ENCODE measurements at regions not wholly inside any gene's neighbourhood (a gene's known extent, or its start where the extent isn't known, plus 50 kb on each side); places are given as distances from the start of the nearest gene placed in this dataset.
"Not testable (repeated sequence)": the region's sequence is repeated elsewhere in the genome, so short reads cannot be mapped to it uniquely, and the experiment has no call there.

DNA sequence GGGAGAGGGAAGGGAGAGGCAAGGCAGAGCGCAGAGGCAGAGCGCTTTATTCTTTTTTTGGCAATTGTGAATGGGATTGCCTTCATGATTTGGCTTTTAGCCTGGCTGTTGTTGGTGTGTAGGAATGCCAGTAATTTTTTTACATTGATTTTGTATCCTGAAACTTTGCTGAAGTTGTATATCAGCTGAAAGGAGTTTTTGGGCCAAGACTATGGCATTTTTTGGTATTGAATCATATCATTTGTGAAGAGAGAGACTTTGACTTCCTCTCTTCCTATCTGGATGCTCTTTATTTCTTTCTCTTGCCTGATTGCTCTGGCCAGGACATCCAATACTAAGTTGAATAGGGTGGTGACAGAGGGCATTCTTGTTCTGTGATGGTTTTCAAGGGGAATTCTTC, 291.3 kb downstream of the REEP3 start:
- H3K27ac ChIP-seq, result no peak overlapping the region
- TF ChIP-seq, protein P1, sequence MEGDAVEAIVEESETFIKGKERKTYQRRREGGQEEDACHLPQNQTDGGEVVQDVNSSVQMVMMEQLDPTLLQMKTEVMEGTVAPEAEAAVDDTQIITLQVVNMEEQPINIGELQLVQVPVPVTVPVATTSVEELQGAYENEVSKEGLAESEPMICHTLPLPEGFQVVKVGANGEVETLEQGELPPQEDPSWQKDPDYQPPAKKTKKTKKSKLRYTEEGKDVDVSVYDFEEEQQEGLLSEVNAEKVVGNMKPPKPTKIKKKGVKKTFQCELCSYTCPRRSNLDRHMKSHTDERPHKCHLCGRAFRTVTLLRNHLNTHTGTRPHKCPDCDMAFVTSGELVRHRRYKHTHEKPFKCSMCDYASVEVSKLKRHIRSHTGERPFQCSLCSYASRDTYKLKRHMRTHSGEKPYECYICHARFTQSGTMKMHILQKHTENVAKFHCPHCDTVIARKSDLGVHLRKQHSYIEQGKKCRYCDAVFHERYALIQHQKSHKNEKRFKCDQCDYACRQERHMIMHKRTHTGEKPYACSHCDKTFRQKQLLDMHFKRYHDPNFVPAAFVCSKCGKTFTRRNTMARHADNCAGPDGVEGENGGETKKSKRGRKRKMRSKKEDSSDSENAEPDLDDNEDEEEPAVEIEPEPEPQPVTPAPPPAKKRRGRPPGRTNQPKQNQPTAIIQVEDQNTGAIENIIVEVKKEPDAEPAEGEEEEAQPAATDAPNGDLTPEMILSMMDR (conservative IDR thresholded peaks at IDR 0.05), result no peak

DNA sequence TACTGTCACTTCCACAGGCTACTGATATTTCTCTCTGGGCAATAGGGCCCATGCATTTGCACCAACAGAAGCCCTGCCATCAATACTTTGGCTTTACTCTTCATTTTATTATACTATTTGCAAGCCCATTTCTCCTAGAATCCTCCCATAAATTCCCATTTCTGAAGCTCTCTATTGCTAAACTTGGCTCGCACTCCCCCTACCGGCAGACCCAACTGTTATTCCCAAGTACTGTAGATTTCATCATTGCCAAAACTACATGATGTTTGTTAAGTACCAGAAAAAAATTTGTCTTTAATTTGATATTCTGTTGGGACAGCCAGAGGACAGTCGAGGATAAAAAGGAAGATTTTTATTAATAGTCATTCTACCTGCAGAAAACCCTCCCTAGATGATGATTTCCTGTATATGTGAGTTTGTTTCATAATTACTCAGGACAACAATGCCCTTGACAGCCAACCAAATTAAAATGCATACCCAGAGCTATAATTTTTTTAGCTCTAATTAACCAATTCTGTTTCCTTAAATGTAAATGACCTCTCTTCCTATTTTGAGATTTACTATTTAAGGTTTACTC, 298.6 kb downstream of the REEP3 start:
- TF ChIP-seq, protein P1 (conservative IDR thresholded peaks at IDR 0.05), result peak; percentile 89
- H3K27ac ChIP-seq, result no peak overlapping the region

DNA sequence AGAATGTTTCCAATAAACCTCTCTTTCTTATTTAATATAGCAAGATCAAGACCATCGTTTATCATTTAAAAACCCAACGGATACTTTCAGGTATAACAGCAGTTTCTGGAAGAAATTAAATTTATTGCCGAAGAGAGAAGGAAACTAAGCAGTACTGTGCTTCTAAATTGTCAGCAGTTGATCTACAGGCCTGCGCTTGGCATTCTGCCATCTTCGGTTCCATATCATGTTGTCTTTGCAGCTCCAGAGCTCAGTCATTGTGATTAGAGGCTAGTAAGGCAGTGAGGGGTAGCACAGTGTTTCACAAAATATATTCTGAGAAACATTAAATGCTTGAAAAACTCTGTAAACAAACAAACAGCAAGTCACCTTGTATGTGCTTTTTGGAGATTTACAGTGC, 301.3 kb downstream of the REEP3 start:
- no peak overlapping the region for H3K27ac ChIP-seq
- TF ChIP-seq, protein P1 (conservative IDR thresholded peaks at IDR 0.05), result no peak

DNA sequence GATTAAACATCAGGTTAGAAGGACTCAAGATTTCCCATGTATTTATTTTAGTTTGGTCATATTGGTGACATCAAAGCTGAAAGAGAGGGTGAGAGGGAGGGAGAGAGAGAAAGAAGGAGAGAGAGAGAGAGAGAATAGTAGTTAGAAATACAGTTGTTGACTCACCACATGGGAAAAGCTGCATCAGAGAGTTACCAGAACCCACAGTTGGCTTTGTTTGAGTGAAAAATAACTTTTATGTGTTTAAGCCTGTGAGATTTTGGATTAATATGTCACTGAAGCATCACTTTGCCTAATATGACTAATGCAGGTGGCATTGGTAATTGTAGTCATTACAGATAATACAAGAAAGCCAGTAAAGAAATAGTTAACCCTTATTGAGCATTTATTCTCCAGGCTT, 303.9 kb downstream of the REEP3 start:
- TF ChIP-seq, protein P1 (conservative IDR thresholded peaks at IDR 0.05), result no peak
- no peak overlapping the region for H3K27ac ChIP-seq

DNA sequence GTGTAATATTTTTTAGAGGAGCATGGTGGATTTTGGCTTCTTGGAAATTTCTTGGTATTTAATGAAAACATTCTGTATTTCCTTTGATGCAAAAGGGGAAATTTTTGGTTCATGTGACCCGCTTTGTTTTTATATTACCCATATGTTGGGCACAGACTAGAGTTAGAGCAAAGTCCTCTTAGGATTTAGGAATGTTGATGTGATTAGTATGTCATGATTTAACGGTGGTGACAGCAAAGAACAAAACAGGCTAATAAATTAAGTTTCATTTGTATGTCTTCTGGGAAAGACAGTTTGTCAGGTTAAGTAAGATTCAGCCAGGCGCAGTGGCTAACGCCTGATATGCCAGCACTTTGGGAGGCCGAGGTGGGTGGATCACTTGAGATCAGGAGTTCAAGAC, 304.6 kb downstream of the REEP3 start:
- TF ChIP-seq, protein P1 (conservative IDR thresholded peaks at IDR 0.05), result no peak
- no peak overlapping the region for H3K27ac ChIP-seq

DNA sequence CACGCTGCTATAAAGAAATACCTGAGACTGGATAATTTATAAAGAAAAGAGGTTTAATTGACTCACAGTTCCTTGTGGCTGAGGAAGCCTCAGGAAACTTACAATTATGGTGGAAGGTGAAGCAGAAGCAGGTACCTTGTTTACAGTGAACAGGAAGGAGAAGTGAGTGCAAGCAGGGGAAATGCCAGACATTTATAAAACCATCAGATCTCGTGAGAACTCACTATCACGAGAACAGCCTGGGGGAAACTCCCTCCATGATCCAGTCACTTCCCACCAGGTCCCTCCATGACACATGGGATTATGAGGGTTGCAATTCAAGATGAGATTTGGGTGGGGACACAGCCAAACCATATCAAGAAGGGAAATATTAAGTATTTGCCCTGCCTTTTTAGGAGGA, 305.8 kb downstream of the REEP3 start:
- not testable (repeated sequence) for H3K27ac ChIP-seq

DNA sequence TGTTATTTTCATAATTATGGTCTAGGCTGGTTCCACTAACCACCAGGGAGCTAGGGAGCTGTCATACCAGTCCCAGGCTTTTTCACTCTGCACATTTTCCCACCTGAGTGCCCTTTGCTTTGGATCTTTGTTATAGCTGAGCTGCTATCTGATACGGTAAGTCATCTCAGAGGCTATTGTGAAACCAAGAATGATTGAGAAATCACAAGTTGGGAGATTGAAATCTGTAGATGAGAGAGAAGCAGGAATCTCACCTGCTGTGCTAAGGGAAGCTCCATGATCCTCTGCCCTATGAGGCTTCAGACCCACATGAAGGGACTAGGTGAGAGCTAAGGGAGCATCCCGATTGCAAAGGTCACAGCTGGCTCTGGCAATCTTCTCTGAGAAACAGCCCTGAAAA, 307.8 kb downstream of the REEP3 start:
- TF ChIP-seq, protein P1 (conservative IDR thresholded peaks at IDR 0.05), result no peak
- no peak overlapping the region for H3K27ac ChIP-seq

DNA sequence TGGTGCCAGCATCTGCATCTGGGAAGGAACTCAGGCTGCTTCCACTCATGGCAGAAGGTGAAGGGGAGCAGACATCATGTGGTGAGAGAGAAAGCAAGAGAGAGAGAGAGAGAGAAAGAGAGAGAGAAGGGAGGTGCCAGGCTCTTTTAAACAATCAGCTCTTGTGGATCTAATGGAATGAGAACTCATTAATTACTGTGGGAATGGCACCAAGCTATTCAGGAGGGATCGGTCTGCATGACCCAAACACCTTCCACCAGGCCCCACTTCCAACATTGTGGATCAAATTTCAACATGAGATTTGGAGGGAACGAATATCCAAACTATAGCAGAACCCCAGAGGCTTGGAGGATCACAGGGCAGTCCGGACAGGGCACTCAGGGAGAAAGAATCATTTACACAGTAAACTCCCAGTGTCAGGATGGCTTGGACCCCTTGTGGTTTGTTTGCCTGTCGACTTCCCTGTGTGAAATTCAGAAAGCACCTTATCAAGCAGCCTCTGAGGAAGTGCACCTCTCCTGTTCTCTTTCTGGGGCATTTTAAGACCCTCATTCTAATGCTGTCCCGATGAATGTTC, 308.5 kb downstream of the REEP3 start:
- TF ChIP-seq, protein P1 (conservative IDR thresholded peaks at IDR 0.05), result no peak
- H3K27ac ChIP-seq, result no peak overlapping the region
